ENCODE measurements at regions not wholly inside any gene's neighbourhood (a gene's known extent, or its start where the extent isn't known, plus 50 kb on each side); places are given as distances from the start of the nearest gene placed in this dataset.
"Not testable (repeated sequence)": the region's sequence is repeated elsewhere in the genome, so short reads cannot be mapped to it uniquely, and the experiment has no call there.

DNA sequence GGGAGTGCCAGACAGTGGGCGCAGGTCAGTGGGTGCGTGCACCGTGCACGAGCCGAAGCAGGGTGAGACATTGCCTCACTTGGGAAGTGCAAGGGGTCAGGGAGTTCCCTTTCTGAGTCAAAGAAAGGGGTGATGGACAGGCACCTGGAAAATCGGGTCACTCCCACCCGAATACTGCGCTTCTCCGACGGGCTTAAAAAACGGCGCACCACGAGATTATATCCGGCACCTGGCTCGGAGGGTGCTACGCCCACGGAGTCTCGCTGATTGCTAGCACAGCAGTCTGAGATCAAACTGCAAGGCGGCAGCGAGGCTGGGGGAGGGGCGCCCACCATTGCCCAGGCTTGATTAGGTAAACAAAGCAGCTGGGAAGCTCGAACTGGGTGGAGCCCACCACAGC lies 58.6 kb upstream of the TSPAN2 start:
- TF ChIP-seq CTCF, EP300 (IDR thresholded peaks at IDR 0.05): not testable (repeated sequence)
